ENCODE measurements at regions not wholly inside any gene's neighbourhood (a gene's known extent, or its start where the extent isn't known, plus 50 kb on each side); places are given as distances from the start of the nearest gene placed in this dataset.
"Not testable (repeated sequence)": the region's sequence is repeated elsewhere in the genome, so short reads cannot be mapped to it uniquely, and the experiment has no call there.

- no peaks in the 10 kb centered on the region for H3K36me3 ChIP-seq (ENCODE audit: control insufficient read depth in 3 of 3, insufficient read depth in 2 of 3, low read depth in 1 of 3, low read length in 3 of 3)
- no peak for FAIRE-seq
- no peak for DNase-seq
- no peaks in the 10 kb centered on the region for H3K9me3 ChIP-seq (ENCODE audit: control insufficient read depth in 2 of 2, insufficient read depth in 1 of 2, low read depth in 1 of 2, low read length in 1 of 2)
- H3K4me3 ChIP-seq (ENCODE audit: low read depth in 1 of 3, low read length in 3 of 3) = no peak overlapping the region
- no peak overlapping the region for H3K27ac ChIP-seq (ENCODE audit: low read depth in 1 of 3, low read length in 2 of 3)
- H3K27me3 ChIP-seq (ENCODE audit: control insufficient read depth in 3 of 3, insufficient read depth in 3 of 3, low read length in 3 of 3) = no peaks in the 10 kb centered on the region
- H3K4me1 ChIP-seq (ENCODE audit: control insufficient read depth in 3 of 3, insufficient read depth in 2 of 3, low read depth in 1 of 3, low read length in 2 of 3) = peaks cover 0 to 3% (median 0%) of the 10 kb centered on the region in 3 donors
Observed at GRCh38 chr5:39697881-39698280, 273.1 kb upstream of the DAB2 start.

DNA sequence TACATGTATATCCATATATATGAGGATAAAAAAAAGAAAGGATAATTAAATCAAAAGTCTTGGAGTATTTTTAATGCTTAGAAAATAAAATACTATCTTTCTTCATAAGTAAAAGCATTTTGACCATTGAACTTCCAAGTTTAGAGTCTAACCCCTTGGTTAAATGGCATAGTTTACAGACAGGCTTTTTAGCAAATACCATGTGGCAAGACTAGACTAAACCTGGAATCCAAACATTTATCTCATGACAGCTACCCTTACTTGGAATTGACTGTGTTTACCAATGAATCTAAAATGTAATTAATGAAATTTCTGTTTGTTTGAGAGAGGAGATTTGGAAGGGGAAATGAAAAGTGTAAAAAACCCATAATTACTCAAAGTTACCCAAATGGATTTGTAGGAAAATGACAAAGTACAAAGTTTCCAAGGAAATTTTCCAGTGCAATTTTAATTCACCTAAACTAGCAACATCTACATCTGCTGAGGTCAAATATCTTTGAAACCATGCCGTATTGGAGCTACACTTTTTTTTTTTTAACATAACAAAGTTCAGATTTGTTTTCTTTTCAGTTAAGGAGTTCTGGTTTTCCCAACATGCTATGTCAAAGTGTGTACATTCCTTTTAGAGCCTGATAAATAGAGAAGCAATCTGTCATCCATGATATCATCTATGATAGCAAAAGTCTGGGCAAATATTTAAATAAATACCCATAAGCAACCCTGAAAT, 272.1 kb upstream of the DAB2 start:
- 36 to 46% (median 38%) methylated on average over 1 of the region's 1 CpG for WGBS, 3 donors

GRCh38 chr5:39691993-39692392, 267.2 kb upstream of the DAB2 start:
- no peaks in the 10 kb centered on the region for H3K36me3 ChIP-seq (ENCODE audit: control insufficient read depth in 3 of 3, insufficient read depth in 2 of 3, low read depth in 1 of 3, low read length in 3 of 3)
- H3K27me3 ChIP-seq (ENCODE audit: control insufficient read depth in 3 of 3, insufficient read depth in 3 of 3, low read length in 3 of 3) = no peaks in the 10 kb centered on the region
- no peak overlapping the region for H3K27ac ChIP-seq (ENCODE audit: low read depth in 1 of 3, low read length in 2 of 3)
- H3K4me1 ChIP-seq (ENCODE audit: control insufficient read depth in 3 of 3, insufficient read depth in 2 of 3, low read depth in 1 of 3, low read length in 2 of 3) = peaks cover 0 to 3% (median 0%) of the 10 kb centered on the region in 3 donors
- FAIRE-seq (no peak), DNase-seq (peak in 1 of 2 donors; percentile 22)
- 52 to 85% (median 70%) methylated on average over 2 of the region's 2 CpGs for WGBS, 3 donors
- peaks cover 0 to 7% of the 10 kb centered on the region in 2 donors for H3K9me3 ChIP-seq (ENCODE audit: control insufficient read depth in 2 of 2, insufficient read depth in 1 of 2, low read depth in 1 of 2, low read length in 1 of 2)
- no peak overlapping the region for H3K4me3 ChIP-seq (ENCODE audit: low read depth in 1 of 3, low read length in 3 of 3)

More for the DNA sequence above, 272.1 kb upstream of the DAB2 start:
- H3K4me3 ChIP-seq (ENCODE audit: low read depth in 1 of 3, low read length in 3 of 3) = no peak overlapping the region
- DNase-seq (no peak), FAIRE-seq (no peak)
- no peaks in the 10 kb centered on the region for H3K36me3 ChIP-seq (ENCODE audit: control insufficient read depth in 3 of 3, insufficient read depth in 2 of 3, low read depth in 1 of 3, low read length in 3 of 3)
- H3K27me3 ChIP-seq (ENCODE audit: control insufficient read depth in 3 of 3, insufficient read depth in 3 of 3, low read length in 3 of 3) = no peaks in the 10 kb centered on the region
- H3K9me3 ChIP-seq (ENCODE audit: control insufficient read depth in 2 of 2, insufficient read depth in 1 of 2, low read depth in 1 of 2, low read length in 1 of 2) = no peaks in the 10 kb centered on the region
- H3K27ac ChIP-seq (ENCODE audit: low read depth in 1 of 3, low read length in 2 of 3) = no peak overlapping the region
- peaks cover 0 to 3% (median 0%) of the 10 kb centered on the region in 3 donors for H3K4me1 ChIP-seq (ENCODE audit: control insufficient read depth in 3 of 3, insufficient read depth in 2 of 3, low read depth in 1 of 3, low read length in 2 of 3)

- no peak overlapping the region for H3K4me3 ChIP-seq (ENCODE audit: low read depth in 1 of 3, low read length in 3 of 3)
- FAIRE-seq (no peak), DNase-seq (no peak)
- 84 to 97% (median 89%) methylated on average over 1 of the region's 1 CpG for WGBS, 3 donors
- no peaks in the 10 kb centered on the region for H3K4me1 ChIP-seq (ENCODE audit: control insufficient read depth in 3 of 3, insufficient read depth in 2 of 3, low read depth in 1 of 3, low read length in 2 of 3)
- H3K36me3 ChIP-seq (ENCODE audit: control insufficient read depth in 3 of 3, insufficient read depth in 2 of 3, low read depth in 1 of 3, low read length in 3 of 3) = no peaks in the 10 kb centered on the region
- H3K9me3 ChIP-seq (ENCODE audit: control insufficient read depth in 2 of 2, insufficient read depth in 1 of 2, low read depth in 1 of 2, low read length in 1 of 2) = peaks cover 0 to 7% of the 10 kb centered on the region in 2 donors
- H3K27ac ChIP-seq (ENCODE audit: low read depth in 1 of 3, low read length in 2 of 3) = no peak overlapping the region
- no peaks in the 10 kb centered on the region for H3K27me3 ChIP-seq (ENCODE audit: control insufficient read depth in 3 of 3, insufficient read depth in 3 of 3, low read length in 3 of 3)
Observed at GRCh38 chr5:39691136-39691535, 266.4 kb upstream of the DAB2 start.

- no peak overlapping the region for H3K4me3 ChIP-seq (ENCODE audit: low read depth in 1 of 3, low read length in 3 of 3)
- no peaks in the 10 kb centered on the region for H3K36me3 ChIP-seq (ENCODE audit: control insufficient read depth in 3 of 3, insufficient read depth in 2 of 3, low read depth in 1 of 3, low read length in 3 of 3)
- peaks cover 0 to 7% of the 10 kb centered on the region in 2 donors for H3K9me3 ChIP-seq (ENCODE audit: control insufficient read depth in 2 of 2, insufficient read depth in 1 of 2, low read depth in 1 of 2, low read length in 1 of 2)
- no peak overlapping the region for H3K27ac ChIP-seq (ENCODE audit: low read depth in 1 of 3, low read length in 2 of 3)
- DNase-seq (no peak), FAIRE-seq (no peak)
- H3K27me3 ChIP-seq (ENCODE audit: control insufficient read depth in 3 of 3, insufficient read depth in 3 of 3, low read length in 3 of 3) = no peaks in the 10 kb centered on the region
- no peaks in the 10 kb centered on the region for H3K4me1 ChIP-seq (ENCODE audit: control insufficient read depth in 3 of 3, insufficient read depth in 2 of 3, low read depth in 1 of 3, low read length in 2 of 3)
Observed at GRCh38 chr5:39689919-39690318, 265.1 kb upstream of the DAB2 start.

GRCh38 chr5:39687924-39688323, 263.1 kb upstream of the DAB2 start:
- not testable (repeated sequence) for H3K4me1 ChIP-seq (ENCODE audit: control insufficient read depth in 3 of 3, insufficient read depth in 2 of 3, low read depth in 1 of 3, low read length in 2 of 3); H3K27ac ChIP-seq (ENCODE audit: low read depth in 1 of 3, low read length in 2 of 3); DNase-seq; H3K9me3 ChIP-seq (ENCODE audit: control insufficient read depth in 2 of 2, insufficient read depth in 1 of 2, low read depth in 1 of 2, low read length in 1 of 2); FAIRE-seq; H3K36me3 ChIP-seq (ENCODE audit: control insufficient read depth in 3 of 3, insufficient read depth in 2 of 3, low read depth in 1 of 3, low read length in 3 of 3); H3K27me3 ChIP-seq (ENCODE audit: control insufficient read depth in 3 of 3, insufficient read depth in 3 of 3, low read length in 3 of 3); H3K4me3 ChIP-seq (ENCODE audit: low read depth in 1 of 3, low read length in 3 of 3)
- 87 to 93% (median 89%) methylated on average over 8 of the region's 8 CpGs for WGBS, 3 donors

GRCh38 chr5:39680213-39680612, 255.4 kb upstream of the DAB2 start:
- no peak for FAIRE-seq
- peaks cover 0 to 6% (median 0%) of the 10 kb centered on the region in 3 donors for H3K4me1 ChIP-seq (ENCODE audit: control insufficient read depth in 3 of 3, insufficient read depth in 2 of 3, low read depth in 1 of 3, low read length in 2 of 3)
- WGBS, 3 donors = 56 to 74% (median 68%) methylated on average over 1 of the region's 1 CpG
- no peaks in the 10 kb centered on the region for H3K27me3 ChIP-seq (ENCODE audit: control insufficient read depth in 3 of 3, insufficient read depth in 3 of 3, low read length in 3 of 3)
- DNase-seq = peak in 1 of 2 donors; percentile 47
- no peaks in the 10 kb centered on the region for H3K36me3 ChIP-seq (ENCODE audit: control insufficient read depth in 3 of 3, insufficient read depth in 2 of 3, low read depth in 1 of 3, low read length in 3 of 3)
- no peaks in the 10 kb centered on the region for H3K9me3 ChIP-seq (ENCODE audit: control insufficient read depth in 2 of 2, insufficient read depth in 1 of 2, low read depth in 1 of 2, low read length in 1 of 2)
- peak overlapping the region in 1 of 3 donors; percentile 62 for H3K27ac ChIP-seq (ENCODE audit: low read depth in 1 of 3, low read length in 2 of 3)
- no peak overlapping the region for H3K4me3 ChIP-seq (ENCODE audit: low read depth in 1 of 3, low read length in 3 of 3)

DNA sequence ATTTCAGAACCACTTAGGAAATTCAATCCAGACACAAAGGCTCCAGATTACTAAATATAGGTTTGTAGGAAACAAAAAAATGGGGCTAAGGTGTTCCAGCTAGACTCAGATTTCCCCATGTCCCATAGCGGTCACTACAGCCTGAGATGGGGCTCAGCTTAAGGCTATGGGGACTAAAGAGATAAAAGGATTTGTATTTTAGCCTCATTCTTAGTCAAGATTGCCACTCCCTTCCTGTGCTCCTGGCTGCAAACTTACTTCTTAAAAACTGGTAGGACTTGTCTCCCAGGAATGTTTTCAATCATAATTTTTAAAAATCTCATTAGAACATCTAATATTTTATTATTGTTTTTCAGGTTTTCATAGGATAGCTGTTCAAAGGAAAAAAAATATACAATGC, 253.8 kb upstream of the DAB2 start:
- no peaks in the 10 kb centered on the region for H3K9me3 ChIP-seq (ENCODE audit: control insufficient read depth in 2 of 2, insufficient read depth in 1 of 2, low read depth in 1 of 2, low read length in 1 of 2)
- 73 to 94% (median 88%) methylated on average over 1 of the region's 1 CpG for WGBS, 3 donors
- FAIRE-seq (no peak), DNase-seq (no peak)
- H3K4me3 ChIP-seq (ENCODE audit: low read depth in 1 of 3, low read length in 3 of 3) = no peak overlapping the region
- H3K4me1 ChIP-seq (ENCODE audit: control insufficient read depth in 3 of 3, insufficient read depth in 2 of 3, low read depth in 1 of 3, low read length in 2 of 3) = peaks cover 0 to 8% (median 0%) of the 10 kb centered on the region in 3 donors
- no peaks in the 10 kb centered on the region for H3K36me3 ChIP-seq (ENCODE audit: control insufficient read depth in 3 of 3, insufficient read depth in 2 of 3, low read depth in 1 of 3, low read length in 3 of 3)
- no peak overlapping the region for H3K27ac ChIP-seq (ENCODE audit: low read depth in 1 of 3, low read length in 2 of 3)
- H3K27me3 ChIP-seq (ENCODE audit: control insufficient read depth in 3 of 3, insufficient read depth in 3 of 3, low read length in 3 of 3) = no peaks in the 10 kb centered on the region

- H3K4me1 ChIP-seq (ENCODE audit: control insufficient read depth in 3 of 3, insufficient read depth in 2 of 3, low read depth in 1 of 3, low read length in 2 of 3) = peaks cover 0 to 16% (median 0%) of the 10 kb centered on the region in 3 donors
- no peaks in the 10 kb centered on the region for H3K9me3 ChIP-seq (ENCODE audit: control insufficient read depth in 2 of 2, insufficient read depth in 1 of 2, low read depth in 1 of 2, low read length in 1 of 2)
- WGBS, 3 donors = 64 to 89% (median 80%) methylated on average over 2 of the region's 2 CpGs
- DNase-seq = no peak
- no peaks in the 10 kb centered on the region for H3K36me3 ChIP-seq (ENCODE audit: control insufficient read depth in 3 of 3, insufficient read depth in 2 of 3, low read depth in 1 of 3, low read length in 3 of 3)
- H3K27me3 ChIP-seq (ENCODE audit: control insufficient read depth in 3 of 3, insufficient read depth in 3 of 3, low read length in 3 of 3) = no peaks in the 10 kb centered on the region
- H3K4me3 ChIP-seq (ENCODE audit: low read depth in 1 of 3, low read length in 3 of 3) = no peak overlapping the region
- no peak for FAIRE-seq
- H3K27ac ChIP-seq (ENCODE audit: low read depth in 1 of 3, low read length in 2 of 3) = no peak overlapping the region
Observed at GRCh38 chr5:39675676-39676075, 250.9 kb upstream of the DAB2 start.
